SJSA1 (cell line): ENCODE measurements at regions not wholly inside any gene's neighbourhood (a gene's known extent, or its start where the extent isn't known, plus 50 kb on each side); places are given as distances from the start of the nearest gene placed in this dataset.
"Not testable (repeated sequence)": the region's sequence is repeated elsewhere in the genome, so short reads cannot be mapped to it uniquely, and the experiment has no call there.

Source experiments
- DNase-seq, 2 experiments: peaks; one replicate each; pipeline ENCODE4 v3.0.0-alpha.2; 2015 to 2020; ENCODE audit warnings: low spot score in 2 of 2, low read depth in 1 of 2
- H3K27ac ChIP-seq: fragments of 250-450 bp; sonication (Bioruptor Pico); 2 replicates; pipeline ENCODE4 v1.5.1; 2020; ENCODE audit warnings: mild to moderate bottlenecking, moderate library complexity
- H3K27me3 ChIP-seq: fragments of 250-450 bp; sonication (Bioruptor Pico); replicated peaks from 2 replicates; pipeline ENCODE4 v1.5.1; 2020; ENCODE audit warnings: mild to moderate bottlenecking, moderate library complexity
- H3K36me3 ChIP-seq: fragments of 250-450 bp; sonication (Bioruptor Pico); 2 replicates; pipeline ENCODE4 v1.5.1; 2020; ENCODE audit warnings: mild to moderate bottlenecking
- H3K4me1 ChIP-seq: fragments of 250-450 bp; sonication (Bioruptor Pico); replicated peaks from 2 replicates; pipeline ENCODE4 v1.6.1; 2021; ENCODE audit warnings: mild to moderate bottlenecking
- H3K4me3 ChIP-seq: fragments of 250-450 bp; sonication (Bioruptor Pico); 2 replicates; pipeline ENCODE4 v1.5.1; 2020; ENCODE audit warnings: mild to moderate bottlenecking
- H3K9me3 ChIP-seq: fragments of 250-450 bp; sonication (Bioruptor Pico); replicated peaks from 2 replicates; pipeline ENCODE4 v1.5.1; 2020; ENCODE audit warnings: mild to moderate bottlenecking

- H3K36me3 ChIP-seq: no peaks in the 10 kb centered on the region
- no peaks in the 10 kb centered on the region for H3K9me3 ChIP-seq
- H3K4me1 ChIP-seq: no peaks in the 10 kb centered on the region
- DNase-seq: no peak
- H3K27ac ChIP-seq: no peak overlapping the region
- H3K27me3 ChIP-seq: no peaks in the 10 kb centered on the region
- no peak overlapping the region for H3K4me3 ChIP-seq
Observed at GRCh38 chr16:85527767-85528297, 85.3 kb upstream of the GSE1 start.

- Histone ChIP-seq H3K9me3 (no peaks in the 10 kb centered on the region), H3K4me3 (no peak overlapping the region), H3K27me3 (no peaks in the 10 kb centered on the region), H3K4me1 (no peaks in the 10 kb centered on the region), H3K36me3 (no peaks in the 10 kb centered on the region), H3K27ac (no peak overlapping the region)
- DNase-seq: no peak
Observed at GRCh38 chr16:85528528-85529387, 84.4 kb upstream of the GSE1 start.

DNA sequence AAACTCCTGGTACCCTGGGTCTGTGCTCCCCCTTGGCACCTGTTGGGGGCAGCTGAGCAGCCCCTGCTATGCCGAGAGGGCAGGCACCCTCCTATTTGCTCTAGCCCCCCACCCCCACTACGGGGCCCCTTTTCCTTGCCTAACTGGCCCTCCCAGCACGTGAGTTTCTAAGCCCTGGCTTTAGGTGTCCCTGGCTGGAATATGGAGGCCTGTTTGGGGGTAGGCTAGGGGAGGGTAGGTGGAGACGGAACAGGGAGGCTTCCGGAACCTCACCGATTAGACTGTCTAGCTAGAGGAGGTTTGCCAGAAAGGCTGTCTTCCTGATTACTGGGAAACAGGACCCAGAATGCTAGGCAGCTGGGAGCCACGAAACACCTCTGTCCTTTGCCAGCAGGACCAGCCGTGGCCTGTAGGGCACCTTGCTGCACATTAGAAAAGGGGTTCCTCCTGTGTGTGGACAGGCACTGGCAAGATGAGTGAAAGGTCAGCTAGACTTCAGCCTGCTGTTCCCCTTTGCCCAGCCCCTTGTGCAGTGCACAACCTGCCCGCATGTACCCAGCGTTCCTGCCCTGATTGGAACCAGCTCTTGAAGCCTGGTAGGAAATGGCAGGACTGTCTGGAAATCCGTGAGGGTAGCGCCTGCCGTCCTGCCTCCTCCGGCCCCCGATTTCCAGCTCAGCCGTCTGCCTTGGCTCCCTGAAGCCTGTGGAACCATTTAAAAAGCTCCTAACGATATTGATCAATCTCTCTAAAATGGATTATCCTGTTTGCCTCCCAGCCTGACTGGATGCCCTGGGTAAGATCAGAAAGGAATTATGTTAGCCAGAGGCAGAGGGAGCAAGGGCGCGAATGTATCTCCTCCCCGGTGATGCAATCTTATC is 83.4 kb upstream of the GSE1 start:
- H3K27ac ChIP-seq: no peak overlapping the region
- DNase-seq: no peak

DNA sequence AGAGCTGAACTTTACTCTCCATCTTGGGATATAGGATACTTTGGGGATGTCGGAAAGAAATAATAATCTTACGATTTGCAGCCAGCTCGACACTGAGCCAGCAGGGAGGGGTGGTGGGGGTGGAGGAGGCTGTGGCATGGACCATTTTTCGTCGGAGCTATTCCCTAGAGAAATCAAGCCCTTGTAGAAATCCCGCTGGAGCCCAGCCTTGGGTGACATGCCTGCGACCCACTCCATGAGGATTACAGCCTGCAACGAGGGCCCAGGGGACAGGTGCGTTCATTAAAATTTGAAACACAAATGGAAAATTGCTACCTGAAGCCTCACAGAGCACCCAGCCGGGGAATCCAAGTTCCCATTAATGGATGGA is 82.8 kb upstream of the GSE1 start:
- no peaks in the 10 kb centered on the region for H3K4me1 ChIP-seq
- no peaks in the 10 kb centered on the region for H3K9me3 ChIP-seq
- H3K27ac ChIP-seq: no peak overlapping the region
- H3K4me3 ChIP-seq: no peak overlapping the region
- no peaks in the 10 kb centered on the region for H3K36me3 ChIP-seq
- no peak for DNase-seq
- H3K27me3 ChIP-seq: no peaks in the 10 kb centered on the region

More for the DNA sequence above, 83.4 kb upstream of the GSE1 start:
- Histone ChIP-seq H3K4me1 (no peaks in the 10 kb centered on the region), H3K36me3 (no peaks in the 10 kb centered on the region), H3K27me3 (no peaks in the 10 kb centered on the region), H3K4me3 (no peak overlapping the region), H3K9me3 (no peaks in the 10 kb centered on the region)

DNA sequence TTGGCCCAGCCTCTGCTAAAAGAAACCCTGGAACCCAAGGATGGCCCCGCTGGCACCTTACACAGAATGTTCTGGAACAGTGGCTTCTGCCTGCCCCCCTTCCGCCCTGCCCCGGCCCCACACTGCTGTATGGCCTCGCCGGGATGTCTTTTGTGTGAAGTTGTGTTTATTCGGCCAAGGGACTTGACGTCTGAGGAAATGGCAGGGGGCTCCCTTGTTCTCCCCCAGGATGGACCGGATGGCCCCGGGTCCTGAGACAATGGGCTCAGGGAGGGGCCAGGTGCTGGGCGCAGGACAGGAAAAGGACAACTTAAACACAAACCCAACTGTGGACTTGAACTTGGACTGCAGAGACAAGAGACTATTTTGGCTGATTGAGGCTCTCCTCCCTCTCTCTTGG is 81.6 kb upstream of the GSE1 start:
- H3K4me1 ChIP-seq: no peaks in the 10 kb centered on the region
- H3K9me3 ChIP-seq: no peaks in the 10 kb centered on the region
- no peak for DNase-seq
- H3K27ac ChIP-seq: no peak overlapping the region
- H3K36me3 ChIP-seq: no peaks in the 10 kb centered on the region
- H3K27me3 ChIP-seq: no peaks in the 10 kb centered on the region
- H3K4me3 ChIP-seq: no peak overlapping the region

DNA sequence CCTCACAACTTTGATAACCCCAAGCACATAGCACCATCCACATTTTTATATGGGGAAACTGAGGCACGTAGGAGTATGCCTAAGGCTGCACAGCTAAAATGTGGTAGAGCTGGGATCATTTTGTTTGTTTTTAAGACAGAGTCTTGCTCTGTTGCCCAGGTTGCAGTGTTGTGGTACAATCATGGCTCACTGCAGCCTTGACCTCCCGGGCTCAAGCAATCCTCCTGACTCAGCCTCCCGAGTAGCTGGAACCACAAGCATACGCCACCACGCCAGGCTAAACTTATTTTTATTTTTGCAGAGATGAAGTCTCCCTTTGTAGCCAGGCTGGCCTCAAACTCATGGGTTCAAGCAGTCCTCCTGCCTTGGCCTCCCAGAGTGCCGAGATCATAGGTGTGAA is 81.0 kb upstream of the GSE1 start:
- Histone ChIP-seq H3K4me1 (no peaks in the 10 kb centered on the region), H3K27me3 (no peaks in the 10 kb centered on the region), H3K9me3 (no peaks in the 10 kb centered on the region), H3K27ac (no peak overlapping the region), H3K36me3 (no peaks in the 10 kb centered on the region), H3K4me3 (no peak overlapping the region)
- no peak for DNase-seq

DNA sequence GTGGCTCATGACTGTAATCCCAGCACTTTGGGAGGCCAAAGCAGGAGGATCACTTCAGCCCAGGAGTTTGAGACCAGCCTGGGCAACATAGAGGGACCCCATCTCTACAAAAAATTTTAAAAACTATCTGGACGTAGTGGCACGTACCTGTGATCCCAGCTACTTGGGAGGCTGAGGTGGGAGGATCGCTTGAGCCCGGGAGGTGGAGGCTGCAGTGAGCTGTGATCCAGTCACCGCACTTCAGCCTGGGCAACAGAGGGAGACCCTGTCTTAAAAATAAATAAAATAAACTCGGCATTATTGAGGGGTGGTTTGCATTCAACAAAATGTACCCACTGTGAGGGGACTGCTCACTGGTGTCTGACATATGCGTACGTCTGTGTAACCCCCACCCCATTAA is 79.5 kb upstream of the GSE1 start:
- not testable (repeated sequence) for H3K36me3 ChIP-seq, H3K4me1 ChIP-seq

GRCh38 chr16:85534536-85535351 is 78.4 kb upstream of the GSE1 start:
- Histone ChIP-seq H3K27ac (no peak overlapping the region), H3K36me3 (no peaks in the 10 kb centered on the region), H3K4me3 (no peak overlapping the region), H3K4me1 (no peaks in the 10 kb centered on the region), H3K9me3 (0 out of 2 replicates have a peak, but pooled peaks cover 3% of the 10 kb centered on the region), H3K27me3 (no peaks in the 10 kb centered on the region)
- DNase-seq: no peak

More for the DNA sequence above, 79.5 kb upstream of the GSE1 start:
- not testable (repeated sequence) for H3K27ac ChIP-seq, H3K4me3 ChIP-seq, H3K27me3 ChIP-seq, DNase-seq, H3K9me3 ChIP-seq

DNA sequence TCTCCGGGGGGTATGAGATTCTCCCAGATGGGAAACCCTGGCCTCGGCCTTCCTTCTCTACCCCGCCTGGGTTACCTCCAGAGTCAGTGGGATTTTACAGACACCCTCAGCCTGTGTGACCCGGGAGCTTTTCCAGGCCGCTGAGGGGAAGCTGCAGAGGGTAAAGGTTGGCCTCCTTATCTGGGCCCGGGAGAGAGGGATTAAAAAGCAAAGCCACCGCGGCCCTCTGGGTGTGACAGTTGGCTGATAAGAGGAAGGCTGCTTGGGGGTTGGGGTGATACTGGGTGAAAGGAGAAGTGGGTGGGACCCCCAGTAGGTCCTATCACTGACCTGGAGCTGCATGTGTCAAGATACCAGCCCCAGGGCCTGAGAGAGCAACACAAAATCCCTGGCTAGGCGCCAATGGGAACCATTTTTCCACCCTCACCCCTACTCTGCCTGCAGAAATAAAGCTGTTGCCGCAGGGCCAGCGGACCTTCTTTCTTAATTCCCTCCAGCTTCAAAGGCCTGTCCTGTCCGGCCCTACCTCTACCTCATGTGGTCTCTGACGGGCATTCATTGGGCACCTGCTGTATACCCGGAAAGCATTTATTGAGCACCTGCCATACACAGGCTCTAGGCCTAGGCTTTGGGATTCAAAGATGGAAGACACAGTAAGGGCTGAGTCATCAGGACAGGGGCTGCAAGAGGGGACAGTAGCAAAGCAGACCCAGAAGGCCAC is 77.6 kb upstream of the GSE1 start:
- Histone ChIP-seq H3K9me3 (0 out of 2 replicates have a peak, but pooled peaks cover 6% of the 10 kb centered on the region), H3K36me3 (no peaks in the 10 kb centered on the region; the same call in 1 of the 2 replicates), H3K4me1 (no peaks in the 10 kb centered on the region), H3K27ac (no peak overlapping the region), H3K27me3 (no peaks in the 10 kb centered on the region), H3K4me3 (no peak overlapping the region)
- no peak for DNase-seq

GRCh38 chr16:85536073-85536410 is 77.1 kb upstream of the GSE1 start:
- H3K4me3 ChIP-seq: no peak overlapping the region
- no peaks in the 10 kb centered on the region for H3K4me1 ChIP-seq
- no peaks in the 10 kb centered on the region; the same call in 1 of the 2 replicates for H3K36me3 ChIP-seq
- H3K27ac ChIP-seq: no peak overlapping the region
- 0 out of 2 replicates have a peak, but pooled peaks cover 6% of the 10 kb centered on the region for H3K9me3 ChIP-seq
- DNase-seq: no peak
- no peaks in the 10 kb centered on the region for H3K27me3 ChIP-seq

DNA sequence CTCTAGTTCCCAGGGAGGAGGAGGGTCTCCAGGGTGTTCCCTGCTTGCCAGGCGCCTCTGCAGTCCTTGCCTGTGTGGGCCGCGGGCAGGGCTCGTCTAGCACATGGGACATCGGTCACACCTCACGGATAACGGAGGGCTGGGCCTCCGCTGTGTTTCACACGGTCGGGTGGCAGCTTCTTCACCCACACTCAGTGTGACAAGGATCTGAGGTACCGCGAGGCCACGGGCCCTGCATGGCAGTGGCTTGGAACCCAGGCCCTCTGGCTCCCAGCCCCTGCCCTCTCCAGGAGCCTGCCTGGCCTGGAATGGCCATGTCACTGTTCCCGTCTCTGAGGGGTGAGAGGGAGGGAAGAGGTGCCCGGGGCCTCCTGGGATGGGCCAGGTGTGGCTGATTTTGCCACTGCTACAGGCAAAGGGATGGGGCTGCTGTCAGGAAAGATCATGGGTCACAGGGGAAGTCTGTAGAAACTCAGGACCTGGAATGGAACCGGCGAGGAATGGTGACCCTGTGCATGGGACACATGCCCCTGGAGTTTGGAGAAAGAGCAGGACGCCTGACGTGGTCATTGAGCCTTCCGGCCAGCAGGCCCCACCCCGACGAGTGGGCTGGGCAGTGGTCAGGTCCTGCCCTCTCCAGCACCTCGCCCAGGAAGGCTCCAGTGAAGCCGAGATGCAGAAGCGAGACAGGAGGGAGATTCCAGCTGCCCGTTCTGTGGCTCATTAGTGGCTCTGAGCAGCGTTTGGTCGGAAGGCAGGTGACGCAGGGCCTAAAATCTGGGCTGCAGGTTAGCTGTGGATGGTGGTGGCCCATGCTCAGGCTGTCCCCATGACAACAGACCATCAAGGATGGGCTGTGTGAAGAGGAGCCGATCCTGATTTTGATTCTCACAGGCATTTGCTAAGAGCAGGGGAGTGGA is 76.5 kb upstream of the GSE1 start:
- peaks cover 3% of the 10 kb centered on the region for H3K4me1 ChIP-seq

GRCh38 chr16:85537331-85537788 is 75.8 kb upstream of the GSE1 start:
- no peak overlapping the region for H3K27ac ChIP-seq
- H3K36me3 ChIP-seq: no peaks in the 10 kb centered on the region; the same call in 1 of the 2 replicates
- 0 out of 2 replicates have a peak, but pooled peaks cover 6% of the 10 kb centered on the region for H3K9me3 ChIP-seq
- no peak overlapping the region for H3K4me3 ChIP-seq
- no peak for DNase-seq
- H3K27me3 ChIP-seq: no peaks in the 10 kb centered on the region
- peaks cover 10% of the 10 kb centered on the region for H3K4me1 ChIP-seq

More for the DNA sequence above, 76.5 kb upstream of the GSE1 start:
- Histone ChIP-seq H3K9me3 (0 out of 2 replicates have a peak, but pooled peaks cover 6% of the 10 kb centered on the region), H3K27me3 (no peaks in the 10 kb centered on the region), H3K27ac (no peak overlapping the region), H3K4me3 (no peak overlapping the region), H3K36me3 (no peaks in the 10 kb centered on the region; the same call in 1 of the 2 replicates)
- DNase-seq: no peak
